Cardiac muscle cell (in vitro differentiated cells and primary cell): ENCODE measurements at regions not wholly inside any gene's neighbourhood (a gene's known extent, or its start where the extent isn't known, plus 50 kb on each side); places are given as distances from the start of the nearest gene placed in this dataset.

Source experiments
- DNase-seq, 2 donors: peaks; one replicate each; pipeline versions ENCODE4 v3.0.0 to v3.0.0-alpha.2; 2010 to 2017; ENCODE audit warnings: low read depth in 1 of 2, low spot score in 1 of 2
- H3K27ac ChIP-seq: fragments of 200-600 bp; sonication (generic); 2 replicates; pipeline ENCODE4 v1.5.1; 2016
- H3K27me3 ChIP-seq: fragments of 200-600 bp; sonication (generic); 2 replicates; pipeline ENCODE4 v1.6.0; 2016; ENCODE audit warnings: control low read depth
- H3K36me3 ChIP-seq: fragments of 200-600 bp; sonication (generic); 2 replicates; pipeline ENCODE4 v1.5.1; 2016; ENCODE audit warnings: control low read depth
- H3K4me1 ChIP-seq: fragments of 200-600 bp; sonication (generic); 2 replicates; pipeline ENCODE4 v1.8.1; 2017; ENCODE audit warnings: low read depth, mild to moderate bottlenecking, mixed run types
- H3K4me3 ChIP-seq: fragments of 200-600 bp; sonication (generic); 2 replicates; pipeline ENCODE4 v1.5.1; 2016; ENCODE audit warnings: mild to moderate bottlenecking
- H3K9me3 ChIP-seq: fragments of 200-600 bp; sonication (generic); 2 replicates; pipeline ENCODE4 v1.5.1; 2017; ENCODE audit warnings: low read depth, mild to moderate bottlenecking, control low read depth
- CTCF ChIP-seq: IDR thresholded peaks from 2 replicates; pipeline ENCODE4 v1.5.1; 2012; ENCODE audit warnings: low read depth, mild to moderate bottlenecking, low read length

- H3K9me3 ChIP-seq: peaks cover 2% of the 10 kb centered on the region
- no peaks in the 10 kb centered on the region for H3K4me1 ChIP-seq
- no peak overlapping the region for H3K4me3 ChIP-seq
- H3K36me3 ChIP-seq: no peaks in the 10 kb centered on the region
- no peaks in the 10 kb centered on the region for H3K27me3 ChIP-seq
- TF ChIP-seq CTCF: no peak
- H3K27ac ChIP-seq: no peak overlapping the region
- no peak for DNase-seq
These were observed 496.0 kb upstream of the AGA start for GRCh38 chr4:177938226-177938625.

- no peaks in the 10 kb centered on the region for H3K27me3 ChIP-seq
- H3K27ac ChIP-seq: no peak overlapping the region
- no peaks in the 10 kb centered on the region for H3K9me3 ChIP-seq
- TF ChIP-seq CTCF: no peak
- H3K4me1 ChIP-seq: no peaks in the 10 kb centered on the region
- H3K4me3 ChIP-seq: no peak overlapping the region
- no peaks in the 10 kb centered on the region for H3K36me3 ChIP-seq
- DNase-seq: no peak
These were observed 503.0 kb upstream of the AGA start for GRCh38 chr4:177945268-177945667.

GRCh38 chr4:177947607-177948006 is 505.4 kb upstream of the AGA start:
- no peaks in the 10 kb centered on the region for H3K36me3 ChIP-seq
- H3K4me1 ChIP-seq: no peaks in the 10 kb centered on the region
- DNase-seq: no peak
- H3K27me3 ChIP-seq: no peaks in the 10 kb centered on the region
- H3K4me3 ChIP-seq: no peak overlapping the region
- H3K27ac ChIP-seq: no peak overlapping the region
- no peak for TF ChIP-seq CTCF
- no peaks in the 10 kb centered on the region for H3K9me3 ChIP-seq

GRCh38 chr4:177948853-177949252 is 506.6 kb upstream of the AGA start:
- Histone ChIP-seq H3K27me3 (no peaks in the 10 kb centered on the region), H3K4me3 (no peak overlapping the region), H3K4me1 (no peaks in the 10 kb centered on the region), H3K9me3 (no peaks in the 10 kb centered on the region), H3K27ac (no peak overlapping the region), H3K36me3 (no peaks in the 10 kb centered on the region)
- no peak for DNase-seq
- TF ChIP-seq CTCF: no peak

- TF ChIP-seq CTCF: no peak
- no peak for DNase-seq
- no peaks in the 10 kb centered on the region for H3K9me3 ChIP-seq
These were observed 508.8 kb upstream of the AGA start for GRCh38 chr4:177951026-177951425.

GRCh38 chr4:177952723-177953122 is 510.5 kb upstream of the AGA start:
- no peak for TF ChIP-seq CTCF
- Histone ChIP-seq H3K27ac (no peak overlapping the region), H3K4me1 (no peaks in the 10 kb centered on the region), H3K4me3 (no peak overlapping the region), H3K36me3 (no peaks in the 10 kb centered on the region), H3K9me3 (no peaks in the 10 kb centered on the region), H3K27me3 (no peaks in the 10 kb centered on the region)
- DNase-seq: no peak

More at GRCh38 chr4:177951026-177951425, 508.8 kb upstream of the AGA start:
- H3K27ac ChIP-seq: no peak overlapping the region
- H3K4me3 ChIP-seq: no peak overlapping the region
- H3K36me3 ChIP-seq: no peaks in the 10 kb centered on the region
- H3K4me1 ChIP-seq: no peaks in the 10 kb centered on the region
- H3K27me3 ChIP-seq: no peaks in the 10 kb centered on the region
